HepG2 (cell line): ENCODE measurements at regions not wholly inside any gene's neighbourhood (a gene's known extent, or its start where the extent isn't known, plus 50 kb on each side); places are given as distances from the start of the nearest gene placed in this dataset.

ENCODE experiments used
- ATAC-seq: fragments of 200-7000 bp; cut with Tn5 transposase; 3 replicates; pipeline ENCODE4 v1.9.1; 2020; ENCODE audit warnings: mild to moderate bottlenecking, moderate library complexity
- BruUV-seq: library from RNA; stranded (reverse); fragments of 400-500 nt; replicated peaks from 2 replicates; lab custom pipeline; 2021; lab: Mats Ljungman, UMichigan
- CTCF ChIA-PET: fragments of 300-600 bp; formaldehyde crosslinking; extraction: SDS; loops from one replicate; lab custom pipeline; 2021; ENCODE audit warnings: low total read pairs, inconsistent platforms, low intra/inter-chr PET ratio; lab: Yijun Ruan, JAX
- POLR2A ChIA-PET: fragments of 350-600 bp; sonication (Branson Sonifier 250); formaldehyde crosslinking; loops from one replicate; lab custom pipeline; 2020; ENCODE audit warnings: antibody characterized with exemption, inconsistent platforms; lab: Yijun Ruan, JAX
- DNase-seq: peaks from one replicate; pipeline ENCODE4 v3.0.0-alpha.2; 2015; ENCODE audit warnings: low spot score
- FAIRE-seq: peaks from 3 replicates; lab custom pipeline; 2011; peaks lifted over from hg19 to GRCh38; lab: Jason Lieb, UNC
- H2AFZ ChIP-seq: one replicate; pipeline ENCODE4 v1.6.1; 2011; ENCODE audit warnings: low read length, inconsistent platforms
- H3K27ac ChIP-seq: fragments of 300-600 bp; 3 replicates; pipeline ENCODE4 v1.8.0; 2011; ENCODE audit warnings: mixed run types, mild to moderate bottlenecking, mixed read lengths, low read length, inconsistent platforms; ENCODE audit not compliant: insufficient read depth; ENCODE audit errors: extremely low read length
- H3K27me3 ChIP-seq, 2 experiments: fragments of 200-600 bp in 1 of 2; 2 replicates in 1 of 2; 3 replicates in 1 of 2; pipeline versions ENCODE4 v1.6.0 to v1.8.0; 2011; ENCODE audit warnings: low read length in 2 of 2, mild to moderate bottlenecking in 2 of 2, moderate library complexity in 2 of 2, inconsistent platforms in 1 of 2; ENCODE audit not compliant: insufficient read depth in 2 of 2, control insufficient read depth in 1 of 2
- H3K36me3 ChIP-seq, 2 experiments: fragments of 200-600 bp in 1 of 2; replicated peaks in 1 of 2; 2 replicates in 1 of 2; 3 replicates in 1 of 2; pipeline versions ENCODE4 v1.5.1 to v1.8.0; 2011; ENCODE audit warnings: low read length in 2 of 2, inconsistent platforms in 1 of 2; ENCODE audit not compliant: insufficient read depth in 2 of 2, control insufficient read depth in 1 of 2
- H3K4me1 ChIP-seq: 2 replicates; pipeline ENCODE4 v1.5.1; 2012; ENCODE audit warnings: low read length, inconsistent platforms; ENCODE audit not compliant: insufficient read depth
- H3K4me2 ChIP-seq: 2 replicates; pipeline ENCODE4 v1.6.0; 2011; ENCODE audit warnings: low read depth, low read length, inconsistent platforms
- H3K4me3 ChIP-seq, 3 experiments: fragments of 200-600 bp in 1 of 3; sonication (generic), shearing (Covaris generic) in 1 of 3; replicated peaks in 1 of 3; 2 replicates each; pipeline ENCODE4 v1.5.1; 2011 to 2016; ENCODE audit warnings: low read length in 3 of 3, inconsistent platforms in 2 of 3, low read depth in 2 of 3, mild to moderate bottlenecking in 2 of 3, control low read depth in 1 of 3, mixed read lengths in 1 of 3; ENCODE audit not compliant: insufficient read depth in 1 of 3
- H3K79me2 ChIP-seq: one replicate; pipeline ENCODE4 v1.6.1; 2011; ENCODE audit warnings: low read length, inconsistent platforms; ENCODE audit not compliant: insufficient read depth
- H3K9ac ChIP-seq: 2 replicates; pipeline ENCODE4 v1.6.0; 2011; ENCODE audit warnings: mild to moderate bottlenecking, low read depth, low read length, inconsistent platforms; ENCODE audit not compliant: insufficient read depth
- H3K9me3 ChIP-seq: 2 replicates; pipeline ENCODE4 v1.5.1; 2012; ENCODE audit warnings: mild to moderate bottlenecking, low read length
- H4K20me1 ChIP-seq: 2 replicates; pipeline ENCODE4 v1.6.0; 2011; ENCODE audit warnings: inconsistent platforms, mild to moderate bottlenecking, low read length, moderate library complexity; ENCODE audit not compliant: insufficient read depth
- ARHGAP35 ChIP-seq: sonication (generic); formaldehyde crosslinking; IDR thresholded peaks from 2 replicates; pipeline ENCODE4 v1.9.0; 2022; ENCODE audit warnings: mild to moderate bottlenecking, inconsistent platforms, moderate library complexity, missing genetic modification reagents, borderline replicate concordance
- ATF7 ChIP-seq, 2 experiments: fragments of 450-650 bp in 1 of 2; sonication (generic) in 1 of 2; formaldehyde crosslinking in 1 of 2; IDR thresholded peaks; 2 replicates each; pipeline versions ENCODE4 v1.4.0 to v1.6.1; 2016 to 2020; ENCODE audit warnings: antibody characterized with exemption in 1 of 2, mild to moderate bottlenecking in 1 of 2, missing genetic modification reagents in 1 of 2
- CREB1 ChIP-seq, 2 experiments: fragments of 450-650 bp in 1 of 2; IDR thresholded peaks; 2 replicates each; pipeline ENCODE4 v1.6.1; 2016 to 2017; ENCODE audit warnings: control low read depth in 1 of 2, mild to moderate bottlenecking in 1 of 2, missing compliant biosample characterization in 1 of 2, missing genetic modification characterization in 1 of 2
- HMGA1 ChIP-seq: sonication (generic); formaldehyde crosslinking; conservative IDR thresholded peaks from 2 replicates; pipeline ENCODE4 v1.4.0; 2020; ENCODE audit warnings: missing genetic modification reagents
- HNRNPL ChIP-seq: fragments of 200-400 bp; formaldehyde crosslinking; IDR thresholded peaks from 2 replicates; pipeline ENCODE4 v1.6.1; 2017; ENCODE audit warnings: mild to moderate bottlenecking, low read depth, low read length
- LRRFIP1 ChIP-seq: sonication (generic); formaldehyde crosslinking; conservative IDR thresholded peaks from 2 replicates; pipeline ENCODE4 v1.4.0; 2020; ENCODE audit warnings: missing genetic modification reagents
- MAFK ChIP-seq, 2 experiments: IDR thresholded peaks in 1 of 2; conservative IDR thresholded peaks in 1 of 2; 2 replicates each; pipeline ENCODE4 v1.6.1; 2011; ENCODE audit warnings: improper control_type of control experiment in 2 of 2, low read length in 2 of 2
- NAIF1 ChIP-seq: sonication (generic); formaldehyde crosslinking; IDR thresholded peaks from 2 replicates; pipeline ENCODE4 v1.5.0; 2020; ENCODE audit warnings: mild to moderate bottlenecking, missing genetic modification reagents, borderline replicate concordance
- NRL ChIP-seq: sonication (generic); formaldehyde crosslinking; IDR thresholded peaks from 2 replicates; pipeline ENCODE4 v1.5.0; 2020; ENCODE audit warnings: missing genetic modification reagents, mild to moderate bottlenecking, moderate library complexity, borderline replicate concordance
- ZBED4 ChIP-seq: sonication (generic); formaldehyde crosslinking; IDR thresholded peaks from 2 replicates; pipeline ENCODE4 v1.4.0; 2020; ENCODE audit warnings: missing genetic modification reagents, borderline replicate concordance
- ZBTB7B ChIP-seq: sonication (generic); formaldehyde crosslinking; IDR thresholded peaks from 2 replicates; pipeline ENCODE4 v1.4.0; 2020; ENCODE audit warnings: missing genetic modification reagents
- ZNF354B ChIP-seq: sonication (generic); formaldehyde crosslinking; IDR thresholded peaks from 2 replicates; pipeline ENCODE4 v1.8.0; 2022; ENCODE audit warnings: mild to moderate bottlenecking, missing genetic modification reagents
- WGBS: methylation state at CpG from one replicate; pipeline ENCODE4 v1.1.6; 2017; ENCODE audit warnings: low lambda C conversion rate; 5-methylcytosine and 5-hydroxymethylcytosine counted together
- in situ Hi-C: cut with HindIII; loops from 2 replicates; pipeline ENCODE4 v1.10.0; 2017; ENCODE audit warnings: low pct_unique_long_range_greater_than_20kb; ENCODE audit not compliant: extremely low pct_ligation_motif_present
- intact Hi-C: fragments of 100-400 bp; cut with micrococcal nuclease; formaldehyde crosslinking; loops from one replicate; pipeline ENCODE4 v1.10.0; 2022; ENCODE audit not compliant: unreplicated experiment
- TF ChIP-seq, protein P1 (sequence below): sonication (generic); formaldehyde crosslinking; IDR thresholded peaks from 2 replicates; pipeline ENCODE4 v1.4.0; 2020; ENCODE audit warnings: missing genetic modification reagents, borderline replicate concordance
- TF ChIP-seq, protein P2 (sequence below): sonication (generic); formaldehyde crosslinking; IDR thresholded peaks from 2 replicates; pipeline ENCODE4 v1.8.1; 2023; ENCODE audit warnings: missing genetic modification reagents, mild to moderate bottlenecking, borderline replicate concordance

DNA sequence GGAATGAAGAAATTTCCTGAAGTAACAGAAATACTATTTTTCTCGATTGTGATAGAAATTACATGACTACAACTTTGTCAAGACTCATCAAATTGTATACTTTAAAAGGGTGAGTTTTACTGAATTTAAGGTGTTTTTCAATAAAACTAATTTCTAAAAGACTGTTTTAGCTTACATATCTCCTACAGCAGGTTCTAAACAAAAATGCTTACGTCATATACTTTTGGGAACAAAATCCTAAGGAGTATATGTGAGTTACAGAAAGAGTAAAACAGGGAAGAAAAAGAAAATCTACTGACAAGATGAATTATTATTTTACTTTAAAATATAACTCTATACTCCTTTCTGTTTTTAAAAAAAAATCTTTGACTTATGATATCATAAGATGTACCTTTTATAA lies 660.3 kb upstream of the PKDCC start:
- in situ Hi-C loops = no loop called here
- POLR2A ChIA-PET = no interaction called here

More for the DNA sequence above, 660.3 kb upstream of the PKDCC start:
- no peak overlapping the region for H2AFZ ChIP-seq
- H3K4me3 ChIP-seq = no peak overlapping the region
- DNase-seq (no peak), FAIRE-seq (no peak), ATAC-seq (no peak)
- BruUV-seq = no TSS peak
- CTCF ChIA-PET = no interaction called here
- 4% methylated on average over 2 of the region's 2 CpGs for WGBS
- no peaks in the 10 kb centered on the region for H3K36me3 ChIP-seq
- H4K20me1 ChIP-seq = no peaks in the 10 kb centered on the region
- H3K79me2 ChIP-seq = no peaks in the 10 kb centered on the region
- intact Hi-C loops = no loop called here
- no peak overlapping the region for H3K4me2 ChIP-seq
- H3K9me3 ChIP-seq = no peaks in the 10 kb centered on the region
- H3K9ac ChIP-seq = no peak overlapping the region
- H3K27me3 ChIP-seq = no peaks in the 10 kb centered on the region
- no peaks in the 10 kb centered on the region for H3K4me1 ChIP-seq
- no peak overlapping the region for H3K27ac ChIP-seq
- TF ChIP-seq NRL (CRISPR knock-in tag) (no peak), LRRFIP1 (no peak), ZNF354B (no peak), MAFK (conservative IDR thresholded peaks at IDR 0.05 in 1 of 2, IDR thresholded peaks at IDR 0.05 in 1 of 2; ENCODE audit: low read length in 2 of 2) (peak in 1 of 2 experiments; percentile 49; a peak in 2 of 4 replicates), ZBED4 (CRISPR knock-in tag) (no peak), CREB1 (IDR thresholded peaks at IDR 0.05) (peak; percentile 62), CREB1 (CRISPR knock-in tag; IDR thresholded peaks at IDR 0.05) (no peak), ARHGAP35 (CRISPR knock-in tag) (no peak), HMGA1 (CRISPR knock-in tag) (no peak), ZBTB7B (no peak), ATF7 (IDR thresholded peaks at IDR 0.05) (peak; percentile 80), ATF7 (CRISPR knock-in tag; IDR thresholded peaks at IDR 0.05) (no peak), NAIF1 (CRISPR knock-in tag) (no peak), HNRNPL (no peak)
- TF ChIP-seq, protein P1, sequence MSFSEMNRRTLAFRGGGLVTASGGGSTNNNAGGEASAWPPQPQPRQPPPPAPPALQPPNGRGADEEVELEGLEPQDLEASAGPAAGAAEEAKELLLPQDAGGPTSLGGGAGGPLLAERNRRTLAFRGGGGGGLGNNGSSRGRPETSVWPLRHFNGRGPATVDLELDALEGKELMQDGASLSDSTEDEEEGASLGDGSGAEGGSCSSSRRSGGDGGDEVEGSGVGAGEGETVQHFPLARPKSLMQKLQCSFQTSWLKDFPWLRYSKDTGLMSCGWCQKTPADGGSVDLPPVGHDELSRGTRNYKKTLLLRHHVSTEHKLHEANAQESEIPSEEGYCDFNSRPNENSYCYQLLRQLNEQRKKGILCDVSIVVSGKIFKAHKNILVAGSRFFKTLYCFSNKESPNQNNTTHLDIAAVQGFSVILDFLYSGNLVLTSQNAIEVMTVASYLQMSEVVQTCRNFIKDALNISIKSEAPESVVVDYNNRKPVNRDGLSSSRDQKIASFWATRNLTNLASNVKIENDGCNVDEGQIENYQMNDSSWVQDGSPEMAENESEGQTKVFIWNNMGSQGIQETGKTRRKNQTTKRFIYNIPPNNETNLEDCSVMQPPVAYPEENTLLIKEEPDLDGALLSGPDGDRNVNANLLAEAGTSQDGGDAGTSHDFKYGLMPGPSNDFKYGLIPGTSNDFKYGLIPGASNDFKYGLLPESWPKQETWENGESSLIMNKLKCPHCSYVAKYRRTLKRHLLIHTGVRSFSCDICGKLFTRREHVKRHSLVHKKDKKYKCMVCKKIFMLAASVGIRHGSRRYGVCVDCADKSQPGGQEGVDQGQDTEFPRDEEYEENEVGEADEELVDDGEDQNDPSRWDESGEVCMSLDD (CRISPR knock-in tag) = no peak
- TF ChIP-seq, protein P2, sequence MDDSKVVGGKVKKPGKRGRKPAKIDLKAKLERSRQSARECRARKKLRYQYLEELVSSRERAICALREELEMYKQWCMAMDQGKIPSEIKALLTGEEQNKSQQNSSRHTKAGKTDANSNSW (CRISPR knock-in tag) = no peak
